ENCODE measurements at regions not wholly inside any gene's neighbourhood (a gene's known extent, or its start where the extent isn't known, plus 50 kb on each side); places are given as distances from the start of the nearest gene placed in this dataset.
"Not testable (repeated sequence)": the region's sequence is repeated elsewhere in the genome, so short reads cannot be mapped to it uniquely, and the experiment has no call there.

DNA sequence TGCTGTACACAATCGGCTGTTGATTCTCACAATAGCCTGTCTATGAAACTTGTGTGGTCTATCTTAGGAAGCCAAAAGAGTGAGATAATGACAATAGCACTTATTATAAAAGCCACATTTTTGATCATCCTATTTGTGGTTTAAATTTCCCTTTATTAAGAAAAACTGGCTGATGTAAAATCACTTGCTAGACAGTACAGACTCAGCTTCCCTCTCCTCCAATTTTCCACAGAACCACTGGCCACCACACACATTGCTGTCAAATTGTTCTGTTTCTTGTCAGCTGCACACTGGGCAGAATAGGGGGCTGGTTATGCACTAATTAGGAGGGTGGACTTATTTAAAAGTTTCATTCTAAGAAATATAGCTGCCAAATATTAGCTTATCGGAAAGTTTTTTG lies 425.9 kb downstream of the EPHA3 start:
- no peak overlapping the region for H3K27ac ChIP-seq (ENCODE audit: low read depth, low read length)
- H3K9me3 ChIP-seq (ENCODE audit: low read length) = no peaks in the 10 kb centered on the region
- H3K4me3 ChIP-seq (ENCODE audit: low read depth in 1 of 2, low read length in 2 of 2) = no peak overlapping the region
- no peaks in the 10 kb centered on the region for H3K36me3 ChIP-seq (ENCODE audit: insufficient read depth, low read length)
- no peaks in the 10 kb centered on the region for H3K4me1 ChIP-seq (ENCODE audit: insufficient read depth, low read length)
- H3K9ac ChIP-seq (ENCODE audit: low read length) = no peak overlapping the region
- H3K27me3 ChIP-seq (ENCODE audit: control insufficient read depth in 1 of 2, insufficient read depth in 2 of 2, low read length in 2 of 2) = no peaks in the 10 kb centered on the region

GRCh38 chr3:89554587-89554986 lies 447.2 kb downstream of the EPHA3 start:
- not testable (repeated sequence) for H3K36me3 ChIP-seq (ENCODE audit: insufficient read depth, low read length); H3K9me3 ChIP-seq (ENCODE audit: low read length); H3K4me3 ChIP-seq (ENCODE audit: low read depth in 1 of 2, low read length in 2 of 2); H3K9ac ChIP-seq (ENCODE audit: low read length); H3K4me1 ChIP-seq (ENCODE audit: insufficient read depth, low read length); H3K27me3 ChIP-seq (ENCODE audit: control insufficient read depth in 1 of 2, insufficient read depth in 2 of 2, low read length in 2 of 2); H3K27ac ChIP-seq (ENCODE audit: low read depth, low read length)

DNA sequence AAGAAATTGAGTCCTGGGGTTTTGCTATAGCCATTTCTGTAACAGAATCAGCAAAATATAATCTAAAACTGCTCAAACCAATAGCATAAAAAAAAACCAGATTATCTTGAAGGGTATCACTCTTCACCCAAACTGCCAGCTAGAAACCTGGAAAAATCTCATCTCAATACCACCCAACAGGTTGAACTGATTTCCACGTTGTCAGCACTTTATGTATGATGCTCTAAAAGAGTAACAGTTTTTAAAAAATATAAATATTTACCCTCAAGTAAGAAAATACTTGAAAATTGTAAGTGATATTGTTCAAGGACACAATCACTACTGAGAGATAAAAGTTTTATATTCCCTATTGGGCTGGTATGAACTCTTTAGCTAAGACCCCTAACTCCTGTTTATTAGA lies 451.3 kb downstream of the EPHA3 start:
- Histone ChIP-seq H3K27ac (ENCODE audit: low read depth, low read length) (no peak overlapping the region), H3K27me3 (ENCODE audit: control insufficient read depth in 1 of 2, insufficient read depth in 2 of 2, low read length in 2 of 2) (no peaks in the 10 kb centered on the region), H3K9me3 (ENCODE audit: low read length) (no peaks in the 10 kb centered on the region), H3K9ac (ENCODE audit: low read length) (no peak overlapping the region), H3K36me3 (ENCODE audit: insufficient read depth, low read length) (no peaks in the 10 kb centered on the region), H3K4me3 (ENCODE audit: low read depth in 1 of 2, low read length in 2 of 2) (no peak overlapping the region), H3K4me1 (ENCODE audit: insufficient read depth, low read length) (no peaks in the 10 kb centered on the region)

GRCh38 chr3:89560568-89560967 lies 453.1 kb downstream of the EPHA3 start:
- Histone ChIP-seq H3K36me3 (ENCODE audit: insufficient read depth, low read length) (no peaks in the 10 kb centered on the region), H3K9me3 (ENCODE audit: low read length) (no peaks in the 10 kb centered on the region), H3K4me1 (ENCODE audit: insufficient read depth, low read length) (no peaks in the 10 kb centered on the region), H3K27me3 (ENCODE audit: control insufficient read depth in 1 of 2, insufficient read depth in 2 of 2, low read length in 2 of 2) (no peaks in the 10 kb centered on the region), H3K4me3 (ENCODE audit: low read depth in 1 of 2, low read length in 2 of 2) (no peak overlapping the region), H3K9ac (ENCODE audit: low read length) (no peak overlapping the region), H3K27ac (ENCODE audit: low read depth, low read length) (no peak overlapping the region)

DNA sequence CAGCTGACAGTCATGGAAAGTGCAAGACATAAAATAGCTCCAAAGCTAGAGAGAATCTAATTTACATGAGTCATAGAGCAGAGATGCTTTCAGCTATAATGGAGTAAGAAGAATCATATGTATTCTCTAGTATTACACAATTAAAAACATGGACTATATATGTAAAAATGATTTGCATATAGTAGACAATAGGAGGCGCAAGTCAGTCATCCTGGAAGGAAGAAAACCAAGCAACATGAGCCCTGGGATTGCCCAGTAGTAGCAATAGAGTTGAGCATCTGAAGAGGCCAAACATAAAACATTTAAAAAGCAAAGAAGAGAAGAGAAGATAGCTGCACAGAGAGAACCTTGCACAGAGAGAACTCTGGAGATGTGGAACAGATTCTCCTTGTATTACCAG lies 455.0 kb downstream of the EPHA3 start:
- Histone ChIP-seq H3K9ac (ENCODE audit: low read length) (no peak overlapping the region), H3K36me3 (ENCODE audit: insufficient read depth, low read length) (no peaks in the 10 kb centered on the region), H3K9me3 (ENCODE audit: low read length) (no peaks in the 10 kb centered on the region), H3K4me1 (ENCODE audit: insufficient read depth, low read length) (no peaks in the 10 kb centered on the region), H3K27me3 (ENCODE audit: control insufficient read depth in 1 of 2, insufficient read depth in 2 of 2, low read length in 2 of 2) (no peaks in the 10 kb centered on the region), H3K4me3 (ENCODE audit: low read depth in 1 of 2, low read length in 2 of 2) (no peak overlapping the region), H3K27ac (ENCODE audit: low read depth, low read length) (no peak overlapping the region)

GRCh38 chr3:89565098-89565497 lies 457.7 kb downstream of the EPHA3 start:
- H3K27ac ChIP-seq (ENCODE audit: low read depth, low read length) = no peak overlapping the region
- H3K9ac ChIP-seq (ENCODE audit: low read length) = no peak overlapping the region
- no peaks in the 10 kb centered on the region for H3K4me1 ChIP-seq (ENCODE audit: insufficient read depth, low read length)
- H3K4me3 ChIP-seq (ENCODE audit: low read depth in 1 of 2, low read length in 2 of 2) = no peak overlapping the region
- H3K36me3 ChIP-seq (ENCODE audit: insufficient read depth, low read length) = no peaks in the 10 kb centered on the region
- no peaks in the 10 kb centered on the region for H3K9me3 ChIP-seq (ENCODE audit: low read length)
- H3K27me3 ChIP-seq (ENCODE audit: control insufficient read depth in 1 of 2, insufficient read depth in 2 of 2, low read length in 2 of 2) = no peaks in the 10 kb centered on the region

DNA sequence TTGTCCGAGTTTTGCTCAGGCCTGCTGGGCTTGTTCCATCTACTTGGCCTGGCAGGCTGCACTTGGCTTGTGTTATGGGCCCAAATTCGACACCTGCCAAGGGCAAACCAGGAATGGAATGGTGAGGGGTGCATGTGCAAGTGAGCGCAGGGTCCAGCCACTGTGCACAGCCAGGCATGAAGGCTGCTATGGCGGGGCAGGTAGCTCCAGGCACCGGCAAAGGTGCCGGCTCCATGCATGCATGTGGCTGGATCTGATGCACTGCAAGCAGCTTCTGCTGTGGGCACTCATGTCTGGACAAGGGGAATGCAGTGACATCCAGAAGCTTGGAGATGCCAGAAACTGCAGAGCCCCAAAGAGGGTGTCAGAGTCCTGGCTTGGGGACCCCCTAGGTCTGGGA lies 463.0 kb downstream of the EPHA3 start:
- no peaks in the 10 kb centered on the region for H3K4me1 ChIP-seq (ENCODE audit: insufficient read depth, low read length)
- no peaks in the 10 kb centered on the region for H3K27me3 ChIP-seq (ENCODE audit: control insufficient read depth in 1 of 2, insufficient read depth in 2 of 2, low read length in 2 of 2)
- no peaks in the 10 kb centered on the region for H3K36me3 ChIP-seq (ENCODE audit: insufficient read depth, low read length)
- H3K27ac ChIP-seq (ENCODE audit: low read depth, low read length) = no peak overlapping the region
- no peak overlapping the region for H3K9ac ChIP-seq (ENCODE audit: low read length)
- H3K4me3 ChIP-seq (ENCODE audit: low read depth in 1 of 2, low read length in 2 of 2) = no peak overlapping the region
- H3K9me3 ChIP-seq (ENCODE audit: low read length) = no peaks in the 10 kb centered on the region

DNA sequence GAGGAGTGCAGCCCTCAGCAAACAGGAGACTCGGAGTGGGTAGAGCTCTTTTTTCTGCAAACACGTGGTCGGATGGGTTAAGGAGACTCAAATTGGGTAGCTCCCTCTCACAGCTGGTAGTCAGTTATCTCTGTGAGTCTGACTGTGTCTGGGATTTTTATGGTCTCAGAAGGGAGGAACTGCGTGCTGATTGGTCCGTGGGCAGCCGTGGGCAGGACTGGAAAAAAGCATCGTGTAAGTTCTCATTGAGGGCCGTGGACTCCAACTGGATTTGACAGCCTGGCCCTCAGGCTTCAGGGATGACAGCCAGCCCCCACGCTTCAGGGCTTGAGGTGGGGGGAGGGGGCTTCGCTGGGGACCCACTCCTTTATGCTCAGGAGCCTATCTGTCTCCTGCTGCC lies 463.9 kb downstream of the EPHA3 start:
- H3K27ac ChIP-seq (ENCODE audit: low read depth, low read length) = no peak overlapping the region
- H3K36me3 ChIP-seq (ENCODE audit: insufficient read depth, low read length) = no peaks in the 10 kb centered on the region
- H3K4me1 ChIP-seq (ENCODE audit: insufficient read depth, low read length) = no peaks in the 10 kb centered on the region
- no peak overlapping the region for H3K9ac ChIP-seq (ENCODE audit: low read length)
- H3K4me3 ChIP-seq (ENCODE audit: low read depth in 1 of 2, low read length in 2 of 2) = no peak overlapping the region
- no peaks in the 10 kb centered on the region for H3K9me3 ChIP-seq (ENCODE audit: low read length)
- no peaks in the 10 kb centered on the region for H3K27me3 ChIP-seq (ENCODE audit: control insufficient read depth in 1 of 2, insufficient read depth in 2 of 2, low read length in 2 of 2)

DNA sequence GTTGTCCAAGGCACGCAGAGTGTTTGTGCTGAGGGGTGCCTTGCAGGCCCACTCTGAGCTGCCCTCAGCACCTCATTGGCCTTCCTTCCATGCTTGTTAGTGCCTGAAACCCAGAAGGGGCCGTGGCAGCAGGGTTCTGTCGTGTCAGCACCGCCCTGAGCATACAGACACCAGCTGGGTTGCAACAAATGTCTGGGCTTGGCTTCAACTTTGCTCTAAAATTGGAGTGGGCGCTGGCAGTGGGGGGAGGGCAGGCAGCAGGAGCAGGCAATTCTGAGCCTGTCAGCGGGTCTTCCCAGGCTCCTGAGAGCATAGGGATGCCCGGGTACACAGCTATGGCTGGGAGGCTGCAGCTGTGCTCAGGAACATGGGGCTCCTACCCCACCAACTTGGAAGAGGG lies 464.3 kb downstream of the EPHA3 start:
- Histone ChIP-seq H3K4me1 (ENCODE audit: insufficient read depth, low read length) (no peaks in the 10 kb centered on the region), H3K27ac (ENCODE audit: low read depth, low read length) (no peak overlapping the region), H3K9ac (ENCODE audit: low read length) (no peak overlapping the region), H3K27me3 (ENCODE audit: control insufficient read depth in 1 of 2, insufficient read depth in 2 of 2, low read length in 2 of 2) (no peaks in the 10 kb centered on the region), H3K4me3 (ENCODE audit: low read depth in 1 of 2, low read length in 2 of 2) (no peak overlapping the region), H3K36me3 (ENCODE audit: insufficient read depth, low read length) (no peaks in the 10 kb centered on the region), H3K9me3 (ENCODE audit: low read length) (no peaks in the 10 kb centered on the region)

- H3K4me1 ChIP-seq (ENCODE audit: insufficient read depth, low read length) = no peaks in the 10 kb centered on the region
- H3K4me3 ChIP-seq (ENCODE audit: low read depth in 1 of 2, low read length in 2 of 2) = no peak overlapping the region
- H3K9me3 ChIP-seq (ENCODE audit: low read length) = no peaks in the 10 kb centered on the region
- no peaks in the 10 kb centered on the region for H3K27me3 ChIP-seq (ENCODE audit: control insufficient read depth in 1 of 2, insufficient read depth in 2 of 2, low read length in 2 of 2)
- H3K27ac ChIP-seq (ENCODE audit: low read depth, low read length) = no peak overlapping the region
- no peaks in the 10 kb centered on the region for H3K36me3 ChIP-seq (ENCODE audit: insufficient read depth, low read length)
- no peak overlapping the region for H3K9ac ChIP-seq (ENCODE audit: low read length)
Measured at GRCh38 chr3:89572261-89572660, 464.8 kb downstream of the EPHA3 start.

DNA sequence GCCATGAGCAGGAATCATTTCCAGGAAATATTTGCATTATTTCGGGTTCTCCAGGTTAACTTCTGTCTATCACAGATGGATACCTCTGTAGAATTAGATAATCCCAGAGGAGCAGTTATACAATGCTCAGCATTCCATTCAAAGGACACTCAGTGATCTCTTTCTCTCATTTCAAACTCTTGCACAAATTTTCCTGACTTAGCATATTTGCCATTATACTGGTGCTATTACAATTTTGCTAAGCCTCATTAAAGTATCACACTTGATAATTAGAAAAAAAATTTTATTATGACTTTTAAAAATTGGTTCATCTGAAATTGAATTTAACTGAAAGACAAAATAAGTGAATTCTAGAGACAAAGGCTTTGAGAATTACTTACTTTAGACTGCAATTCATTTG lies 469.0 kb downstream of the EPHA3 start:
- Histone ChIP-seq H3K27me3 (ENCODE audit: control insufficient read depth in 1 of 2, insufficient read depth in 2 of 2, low read length in 2 of 2) (no peaks in the 10 kb centered on the region), H3K4me3 (ENCODE audit: low read depth in 1 of 2, low read length in 2 of 2) (no peak overlapping the region), H3K36me3 (ENCODE audit: insufficient read depth, low read length) (no peaks in the 10 kb centered on the region), H3K9me3 (ENCODE audit: low read length) (no peaks in the 10 kb centered on the region), H3K27ac (ENCODE audit: low read depth, low read length) (no peak overlapping the region), H3K4me1 (ENCODE audit: insufficient read depth, low read length) (no peaks in the 10 kb centered on the region), H3K9ac (ENCODE audit: low read length) (no peak overlapping the region)

DNA sequence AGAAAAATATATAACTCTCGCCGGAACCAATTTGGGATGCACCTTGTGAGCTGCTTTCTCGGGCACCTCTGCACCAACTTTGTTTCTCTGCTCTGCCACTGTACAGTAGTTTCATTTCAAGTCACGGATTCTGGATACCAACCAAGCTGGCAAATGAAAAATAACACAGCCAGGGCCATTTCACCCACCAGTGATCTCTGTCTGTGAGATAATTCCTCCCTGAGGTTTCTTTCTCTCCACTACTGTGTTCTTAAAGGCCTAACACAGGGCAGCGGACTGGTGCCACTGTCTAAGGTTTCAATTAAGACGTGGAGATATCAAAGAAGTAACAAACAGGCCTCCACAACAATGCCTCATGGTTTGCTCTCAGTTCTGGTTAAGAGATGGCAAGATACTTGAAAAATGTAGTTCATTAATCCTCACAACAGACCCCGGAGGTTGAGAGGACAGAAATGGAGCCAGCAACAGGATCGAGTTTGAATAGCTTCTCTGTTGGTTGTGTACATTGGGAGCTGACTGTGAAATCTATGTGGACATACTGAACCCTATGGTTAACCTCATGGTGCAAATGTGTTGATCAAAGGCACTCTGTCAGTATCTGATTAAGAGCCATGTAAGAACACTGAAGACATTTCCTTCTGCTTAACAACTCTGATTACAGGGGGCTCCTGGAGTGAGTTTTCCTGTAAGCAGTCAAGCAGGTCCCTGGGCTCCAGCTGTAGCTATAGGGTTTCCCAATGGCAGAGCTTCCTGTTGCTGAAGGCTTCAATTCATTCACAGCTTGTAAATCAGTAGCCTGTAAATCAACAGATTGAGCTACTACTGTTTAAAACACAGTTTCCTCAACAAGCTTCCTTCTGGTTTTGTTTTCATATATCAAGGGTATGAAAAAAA lies 470.5 kb downstream of the EPHA3 start:
- Histone ChIP-seq H3K36me3 (ENCODE audit: insufficient read depth, low read length) (no peaks in the 10 kb centered on the region), H3K4me1 (ENCODE audit: insufficient read depth, low read length) (no peaks in the 10 kb centered on the region), H3K27me3 (ENCODE audit: control insufficient read depth in 1 of 2, insufficient read depth in 2 of 2, low read length in 2 of 2) (no peaks in the 10 kb centered on the region), H3K9ac (ENCODE audit: low read length) (no peak overlapping the region), H3K4me3 (ENCODE audit: low read depth in 1 of 2, low read length in 2 of 2) (no peak overlapping the region), H3K9me3 (ENCODE audit: low read length) (no peaks in the 10 kb centered on the region), H3K27ac (ENCODE audit: low read depth, low read length) (no peak overlapping the region)
